ENCODE measurements at regions not wholly inside any gene's neighbourhood (a gene's known extent, or its start where the extent isn't known, plus 50 kb on each side); places are given as distances from the start of the nearest gene placed in this dataset.

DNA sequence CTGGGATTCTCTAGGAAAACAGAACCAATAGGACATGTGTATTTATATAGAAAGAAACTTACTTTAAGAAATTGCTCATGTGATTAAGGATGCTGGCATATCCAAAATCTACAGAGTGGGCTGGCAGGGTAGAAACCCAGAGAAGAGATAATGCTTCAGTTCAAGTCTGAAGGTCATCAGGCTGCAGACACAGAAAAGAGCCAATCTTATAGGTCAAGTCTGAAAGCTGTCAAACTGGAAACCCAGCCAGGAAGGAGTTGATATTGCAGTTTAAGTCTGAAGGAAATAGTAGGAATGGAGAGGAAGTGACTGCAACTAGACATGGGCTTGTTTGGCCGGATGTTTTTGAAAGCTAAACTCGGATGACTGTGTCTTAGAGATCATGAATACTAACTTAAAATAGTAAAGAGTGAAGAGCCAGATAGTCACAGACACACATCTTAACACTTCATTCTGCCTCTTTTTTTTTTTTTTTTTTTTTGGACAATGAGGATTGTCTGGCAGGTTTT, 125.3 kb upstream of the GPC6 start (continued):
- TF ChIP-seq POU6F1 (CRISPR knock-in tag; IDR thresholded peaks at IDR 0.05; ENCODE audit: borderline replicate concordance, low read depth), result no peak

DNA sequence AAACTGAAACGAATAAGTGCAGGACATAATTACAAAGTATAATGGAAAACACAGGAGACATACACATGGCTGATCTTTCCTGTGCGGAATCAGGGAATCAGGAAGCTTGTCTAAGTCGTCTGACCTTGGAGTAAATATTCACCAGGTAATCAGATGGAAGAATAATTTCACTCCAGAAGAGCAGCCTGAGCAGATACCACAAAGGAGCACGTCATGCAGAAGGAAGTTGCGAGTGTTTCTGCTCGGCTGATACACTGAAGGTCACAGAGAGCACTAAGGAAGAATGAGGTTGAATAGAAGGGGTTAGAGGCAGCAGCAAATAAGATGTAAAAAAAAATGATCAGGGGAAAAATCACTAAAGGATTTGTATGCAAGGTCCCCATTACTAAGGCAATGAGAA, 122.3 kb upstream of the GPC6 start:
- TF ChIP-seq SNAI2 (CRISPR knock-in tag; IDR thresholded peaks at IDR 0.05), result no peak
- TF ChIP-seq GLIS3 (CRISPR knock-in tag; IDR thresholded peaks at IDR 0.05), result no peak
- no peak for TF ChIP-seq TOX (CRISPR knock-in tag; IDR thresholded peaks at IDR 0.05; ENCODE audit: borderline replicate concordance)
- no peak for TF ChIP-seq TSHZ2 (CRISPR knock-in tag; IDR thresholded peaks at IDR 0.05)
- no peak for TF ChIP-seq ZC3H10 (CRISPR knock-in tag; IDR thresholded peaks at IDR 0.05)
- no peak for TF ChIP-seq ISL1 (CRISPR knock-in tag; IDR thresholded peaks at IDR 0.05)
- TF ChIP-seq ZFP3 (CRISPR knock-in tag; IDR thresholded peaks at IDR 0.05), result no peak
- TF ChIP-seq POU6F1 (CRISPR knock-in tag; IDR thresholded peaks at IDR 0.05; ENCODE audit: borderline replicate concordance, low read depth), result no peak
- TF ChIP-seq ZNF8 (CRISPR knock-in tag; IDR thresholded peaks at IDR 0.05), result no peak
- no peak for TF ChIP-seq PPARA (CRISPR knock-in tag; IDR thresholded peaks at IDR 0.05; ENCODE audit: borderline replicate concordance)
- no peak for ATAC-seq

DNA sequence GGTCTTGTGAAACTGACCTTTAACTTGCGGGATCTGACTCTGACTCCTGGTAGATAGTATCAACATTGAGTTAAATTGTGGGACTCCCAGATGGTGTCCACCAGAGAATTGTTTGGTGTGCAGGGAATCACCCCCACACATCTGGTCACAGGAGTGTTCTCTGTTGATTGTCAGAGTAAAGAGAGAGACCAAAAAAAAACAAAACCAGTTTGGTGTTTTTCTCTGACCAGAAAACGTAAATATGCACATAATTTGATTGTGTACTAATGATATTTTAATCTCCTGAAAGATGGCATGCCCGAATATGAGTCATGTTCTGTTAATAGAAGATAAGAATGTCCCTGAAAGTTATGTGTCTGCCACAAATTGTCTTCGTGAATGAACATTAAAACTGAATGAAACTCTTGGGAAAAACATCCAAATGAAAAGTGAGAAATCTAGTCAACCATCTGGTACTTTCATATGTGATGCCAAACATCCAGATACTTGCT, 118.5 kb upstream of the GPC6 start:
- peak; percentile 77 for ATAC-seq
- TF ChIP-seq POU6F1 (CRISPR knock-in tag; IDR thresholded peaks at IDR 0.05; ENCODE audit: borderline replicate concordance, low read depth) (no peak; the same call in 1 of the 2 replicates), ZFP3 (CRISPR knock-in tag; IDR thresholded peaks at IDR 0.05) (no peak), SNAI2 (CRISPR knock-in tag; IDR thresholded peaks at IDR 0.05) (peak; percentile 90), CSDC2 (CRISPR knock-in tag; IDR thresholded peaks at IDR 0.05) (no peak), ESRRG (CRISPR knock-in tag; IDR thresholded peaks at IDR 0.05) (0 out of 2 replicates have a peak, but pooled peaks have one; percentile 53), ARNTL (CRISPR knock-in tag; IDR thresholded peaks at IDR 0.05; ENCODE audit: borderline replicate concordance, low read depth) (no peak), ZNF565 (CRISPR knock-in tag; conservative IDR thresholded peaks at IDR 0.05; ENCODE audit: low read depth) (no peak), BACH2 (CRISPR knock-in tag; IDR thresholded peaks at IDR 0.05; ENCODE audit: borderline replicate concordance) (no peak), ISL1 (CRISPR knock-in tag; IDR thresholded peaks at IDR 0.05) (peak; percentile 98), GLIS3 (CRISPR knock-in tag; IDR thresholded peaks at IDR 0.05) (no peak), OSR1 (CRISPR knock-in tag; IDR thresholded peaks at IDR 0.05) (no peak), PPARA (CRISPR knock-in tag; IDR thresholded peaks at IDR 0.05; ENCODE audit: borderline replicate concordance) (no peak), ZFP30 (CRISPR knock-in tag; IDR thresholded peaks at IDR 0.05) (0 out of 2 replicates have a peak, but pooled peaks have one; percentile 22), CREB5 (CRISPR knock-in tag; IDR thresholded peaks at IDR 0.05; ENCODE audit: low read depth) (peak; percentile 95), ZNF8 (CRISPR knock-in tag; IDR thresholded peaks at IDR 0.05) (peak; percentile 40), TSHZ2 (CRISPR knock-in tag; IDR thresholded peaks at IDR 0.05) (peak; percentile 99), ZNF70 (CRISPR knock-in tag; IDR thresholded peaks at IDR 0.05) (no peak), RARB (CRISPR knock-in tag; IDR thresholded peaks at IDR 0.05) (no peak), ZC3H10 (CRISPR knock-in tag; IDR thresholded peaks at IDR 0.05) (peak; percentile 96; the same call in 1 of the 2 replicates), TOX (CRISPR knock-in tag; IDR thresholded peaks at IDR 0.05; ENCODE audit: borderline replicate concordance) (no peak), TCF4 (CRISPR knock-in tag; IDR thresholded peaks at IDR 0.05; ENCODE audit: borderline replicate concordance) (peak; percentile 94)
- TF ChIP-seq, protein P1, sequence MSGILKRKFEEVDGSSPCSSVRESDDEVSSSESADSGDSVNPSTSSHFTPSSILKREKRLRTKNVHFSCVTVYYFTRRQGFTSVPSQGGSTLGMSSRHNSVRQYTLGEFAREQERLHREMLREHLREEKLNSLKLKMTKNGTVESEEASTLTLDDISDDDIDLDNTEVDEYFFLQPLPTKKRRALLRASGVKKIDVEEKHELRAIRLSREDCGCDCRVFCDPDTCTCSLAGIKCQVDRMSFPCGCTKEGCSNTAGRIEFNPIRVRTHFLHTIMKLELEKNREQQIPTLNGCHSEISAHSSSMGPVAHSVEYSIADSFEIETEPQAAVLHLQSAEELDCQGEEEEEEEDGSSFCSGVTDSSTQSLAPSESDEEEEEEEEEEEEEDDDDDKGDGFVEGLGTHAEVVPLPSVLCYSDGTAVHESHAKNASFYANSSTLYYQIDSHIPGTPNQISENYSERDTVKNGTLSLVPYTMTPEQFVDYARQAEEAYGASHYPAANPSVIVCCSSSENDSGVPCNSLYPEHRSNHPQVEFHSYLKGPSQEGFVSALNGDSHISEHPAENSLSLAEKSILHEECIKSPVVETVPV (CRISPR knock-in tag; IDR thresholded peaks at IDR 0.05), result peak; percentile 90

Data from SK-N-SH treated with all-trans-retinoic acid at 6 μM for 48 hours (cell line).